GM21576 (cell line): ENCODE measurements at regions not wholly inside any gene's neighbourhood (a gene's known extent, or its start where the extent isn't known, plus 50 kb on each side); places are given as distances from the start of the nearest gene placed in this dataset.
A peak's percentile ranks its signal among the peaks of the same experiment; 100 is the strongest.

ENCODE experiments used
- ATAC-seq: cut with Tn5 transposase; IDR thresholded peaks from one replicate; pipeline ENCODE4 v1.9.1; 2021; ENCODE audit warnings: mild to moderate bottlenecking, moderate library complexity; ENCODE audit not compliant: unreplicated experiment

- no peak for ATAC-seq
Measured at GRCh38 chr18:10374195-10374594, 80.2 kb upstream of the APCDD1 start.

DNA sequence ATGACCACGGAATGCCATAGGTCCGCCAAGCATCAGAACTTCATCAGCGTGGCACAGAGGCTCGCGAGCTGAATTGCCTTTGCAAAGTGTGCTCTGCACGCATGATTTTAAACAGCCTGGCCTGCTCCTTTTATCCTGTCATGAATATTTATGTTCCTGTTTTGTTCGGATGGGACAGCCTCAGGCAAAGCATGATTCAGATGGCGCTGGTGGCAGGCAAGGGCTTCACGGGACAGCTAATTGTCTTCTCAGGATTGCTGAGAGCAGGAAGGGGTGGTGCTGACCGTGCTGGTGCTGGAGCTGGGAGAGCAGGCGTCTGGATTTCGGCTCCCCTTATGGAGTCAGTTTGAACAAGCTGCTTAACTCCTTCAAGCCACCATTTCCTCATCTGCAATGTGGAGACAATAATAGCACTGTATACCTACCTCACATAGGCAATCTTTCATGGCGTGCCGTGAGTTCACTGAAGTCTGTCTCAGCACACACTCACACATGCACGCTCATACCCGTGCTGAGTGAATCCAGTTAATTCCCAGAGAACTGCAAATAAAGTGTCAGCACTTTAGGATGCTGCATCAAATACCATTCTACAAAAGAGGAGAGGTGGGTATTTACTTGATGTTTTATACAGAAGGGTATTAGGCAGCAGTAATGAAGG, 79.7 kb upstream of the APCDD1 start:
- ATAC-seq: no peak

- no peak for ATAC-seq
Measured at GRCh38 chr18:10376731-10377130, 77.7 kb upstream of the APCDD1 start.

- no peak for ATAC-seq
Measured at GRCh38 chr18:10377956-10378355, 76.5 kb upstream of the APCDD1 start.

GRCh38 chr18:10378688-10379420, 75.6 kb upstream of the APCDD1 start:
- no peak for ATAC-seq

DNA sequence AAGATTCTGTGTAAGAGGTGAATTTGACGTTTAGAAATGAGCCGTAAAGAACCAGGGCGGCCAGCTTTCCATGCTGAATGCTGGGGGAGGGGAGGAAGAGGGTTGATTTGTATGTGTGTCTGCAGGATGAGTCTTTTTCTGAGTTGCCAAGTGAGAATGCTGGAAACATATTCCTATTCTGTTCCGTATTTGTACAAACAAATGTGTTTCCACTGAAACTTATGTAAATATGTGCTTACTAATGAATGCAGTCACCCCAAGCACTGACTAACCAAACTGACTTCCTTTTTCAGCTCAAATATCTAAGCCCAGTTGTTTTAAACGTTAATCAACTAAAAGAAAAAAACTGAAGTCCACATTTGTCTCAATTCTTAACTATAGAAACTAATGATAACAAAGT, 74.9 kb upstream of the APCDD1 start:
- ATAC-seq: no peak

GRCh38 chr18:10381516-10381915, 72.9 kb upstream of the APCDD1 start:
- ATAC-seq: no peak

DNA sequence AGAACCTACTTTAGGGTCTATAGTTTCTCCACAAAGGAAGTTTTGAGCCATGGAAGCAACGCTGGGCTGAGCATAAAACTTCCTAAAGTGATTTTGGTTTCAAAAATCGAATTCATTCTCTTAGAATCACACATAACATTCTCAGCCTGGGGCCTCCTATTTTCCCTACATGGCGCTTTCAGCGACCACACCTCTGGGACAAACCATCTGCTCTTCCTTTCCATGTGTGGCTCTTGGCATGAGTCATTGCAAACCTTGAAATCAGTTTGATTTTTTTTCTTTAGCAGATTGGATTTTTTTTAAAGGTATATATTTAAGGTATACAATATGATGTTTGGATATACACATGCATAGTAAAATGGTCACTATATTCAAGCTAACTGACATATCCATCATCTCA, 72.5 kb upstream of the APCDD1 start:
- ATAC-seq: no peak

GRCh38 chr18:10386049-10386448, 68.4 kb upstream of the APCDD1 start:
- no peak for ATAC-seq

- ATAC-seq: no peak
Measured at GRCh38 chr18:10386956-10387355, 67.5 kb upstream of the APCDD1 start.

GRCh38 chr18:10387399-10387798, 67.0 kb upstream of the APCDD1 start:
- ATAC-seq: no peak

GRCh38 chr18:10388373-10388772, 66.1 kb upstream of the APCDD1 start:
- ATAC-seq: no peak

GRCh38 chr18:10391506-10391905, 62.9 kb upstream of the APCDD1 start:
- peak; percentile 79 for ATAC-seq

GRCh38 chr18:10397004-10397403, 57.4 kb upstream of the APCDD1 start:
- ATAC-seq: no peak

- ATAC-seq: no peak
Measured at GRCh38 chr18:10398571-10398970, 55.9 kb upstream of the APCDD1 start.

- ATAC-seq: no peak
Measured at GRCh38 chr18:10399465-10399864, 55.0 kb upstream of the APCDD1 start.

DNA sequence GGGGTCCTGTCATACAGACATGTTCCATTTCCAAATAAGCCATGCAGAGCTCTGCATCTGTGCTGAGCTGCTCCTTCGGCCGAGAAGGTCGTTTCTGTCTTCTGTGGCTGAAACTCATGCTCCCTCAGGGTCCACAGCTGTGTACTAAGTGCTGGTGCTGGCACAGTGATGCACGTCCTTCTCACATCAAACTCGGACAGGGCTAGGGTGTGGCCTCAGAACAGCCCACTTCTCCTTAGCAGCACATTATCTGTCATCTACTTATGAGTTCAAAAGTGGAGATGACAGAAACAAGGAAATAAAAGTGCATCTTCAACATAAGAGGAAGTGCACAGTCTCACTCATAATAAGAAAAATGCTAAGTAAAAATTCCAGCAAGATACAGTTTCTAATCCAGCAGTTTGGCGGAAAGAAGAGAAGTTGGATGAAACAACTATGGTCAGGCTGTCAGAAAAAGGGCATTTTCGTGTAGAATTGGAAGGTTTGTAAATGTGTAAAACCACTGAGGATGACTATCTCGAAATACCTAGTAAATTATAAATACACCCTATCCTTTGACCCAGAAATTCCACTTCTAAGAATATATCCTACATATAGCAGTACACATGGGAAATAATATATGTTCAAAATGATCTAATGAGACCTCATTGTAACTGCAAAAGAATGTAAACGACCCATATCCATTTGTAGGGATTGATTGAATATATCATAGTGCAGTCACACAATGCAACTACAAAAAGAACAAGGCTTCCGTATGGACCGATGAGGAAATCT, 53.7 kb upstream of the APCDD1 start:
- ATAC-seq: no peak

- ATAC-seq: no peak
Measured at GRCh38 chr18:10401521-10401920, 52.9 kb upstream of the APCDD1 start.

DNA sequence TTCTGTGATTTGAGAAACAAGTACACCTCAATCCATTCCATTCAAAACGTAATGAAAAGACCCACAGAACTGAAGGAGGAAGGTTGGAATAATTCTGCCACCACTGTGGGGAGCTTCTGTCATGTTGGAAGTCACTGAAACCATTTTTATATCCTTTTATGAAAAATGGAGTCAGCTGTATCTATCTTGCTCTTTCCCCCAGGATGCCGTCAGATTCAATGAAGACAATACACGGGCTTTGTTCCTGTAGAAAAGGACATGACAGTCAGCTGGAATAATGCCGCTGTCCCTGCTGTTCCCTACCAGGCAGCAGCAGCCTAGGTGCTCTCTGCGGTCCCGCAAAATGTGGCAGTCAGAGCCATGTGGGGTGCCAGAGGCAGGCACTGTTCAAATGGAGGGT, 52.5 kb upstream of the APCDD1 start:
- no peak for ATAC-seq

DNA sequence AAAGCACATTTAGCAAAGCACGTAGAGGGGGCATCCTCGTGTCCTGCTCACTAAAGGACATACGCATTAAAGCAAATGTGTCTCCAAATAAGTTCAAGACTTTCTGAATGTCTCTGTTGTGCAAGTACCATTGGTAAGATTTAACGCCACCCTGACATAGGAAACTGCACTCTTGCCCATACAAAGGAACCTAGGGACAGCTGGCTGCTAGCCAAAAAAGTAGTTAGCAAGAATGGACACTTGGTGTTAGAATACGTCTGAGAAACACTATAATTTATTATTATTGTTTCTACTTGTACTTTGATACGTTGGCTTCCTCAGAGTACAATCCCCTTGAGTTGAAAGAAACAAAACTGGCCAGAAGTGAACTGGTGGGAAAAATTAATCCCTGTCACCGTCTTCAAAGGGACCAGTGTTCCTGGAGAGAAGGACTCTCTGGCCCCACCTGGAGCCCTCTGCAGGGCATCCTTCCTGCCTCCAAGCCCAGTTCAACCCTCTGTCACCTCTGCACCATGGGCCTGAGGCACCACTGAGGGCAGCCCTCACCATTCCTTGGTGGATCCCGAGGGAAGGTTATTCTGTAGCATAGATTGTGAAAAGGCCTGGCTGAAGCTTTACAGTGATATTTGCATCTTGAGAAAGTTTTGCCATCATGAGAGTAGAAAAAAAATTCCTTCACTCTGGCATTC, 51.4 kb upstream of the APCDD1 start:
- no peak for ATAC-seq

DNA sequence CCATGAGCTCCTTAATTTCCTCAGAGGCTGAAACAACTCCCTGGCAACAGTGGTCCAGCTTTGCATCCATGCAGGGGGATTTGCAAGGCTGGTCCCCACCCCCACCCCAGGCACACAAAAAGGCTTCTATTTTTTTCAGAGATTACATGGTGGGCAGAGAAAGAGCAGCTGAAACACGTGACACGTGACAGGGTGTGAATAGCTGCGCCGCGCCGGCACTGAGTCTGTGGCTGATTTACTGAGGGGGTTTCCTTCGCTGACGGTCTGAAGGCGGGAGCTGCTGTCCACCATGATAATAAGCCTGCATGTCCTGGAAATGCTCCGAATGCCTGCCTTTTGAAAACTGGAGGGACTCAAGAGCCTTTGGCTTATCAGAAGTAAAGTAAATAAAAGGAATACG, 50.7 kb upstream of the APCDD1 start:
- no peak for ATAC-seq
